HEK293 (cell line): ENCODE measurements at regions not wholly inside any gene's neighbourhood (a gene's known extent, or its start where the extent isn't known, plus 50 kb on each side); places are given as distances from the start of the nearest gene placed in this dataset.

Experiments used
- CTCF ChIA-PET: fragments of 350-600 bp; formaldehyde crosslinking; extraction: SDS; loops from one replicate; lab custom pipeline; 2021; ENCODE audit warnings: antibody characterized with exemption; lab: Yijun Ruan, JAX
- POLR2A ChIA-PET: fragments of 300-600 bp; formaldehyde crosslinking; extraction: SDS; loops from one replicate; lab custom pipeline; 2020; ENCODE audit warnings: antibody characterized with exemption, inconsistent platforms; lab: Yijun Ruan, JAX
- H3K27ac ChIP-seq: fragments of 200-500 bp; sonication (Bioruptor generic); 2 replicates; pipeline ENCODE4 v1.5.1; 2014; ENCODE audit warnings: low read depth, low read length, control low read depth, inconsistent platforms; ENCODE audit errors: extremely low read depth
- H3K36me3 ChIP-seq, 2 experiments: fragments of 200-500 bp in 1 of 2; sonication (Bioruptor generic) in 1 of 2; 1 replicate in 1 of 2; 2 replicates in 1 of 2; pipeline ENCODE4 v1.5.1; 2014 to 2017; ENCODE audit warnings: inconsistent platforms in 2 of 2, low read length in 2 of 2; ENCODE audit not compliant: control insufficient read depth in 2 of 2, insufficient read depth in 1 of 2
- H3K4me1 ChIP-seq: fragments of 200-500 bp; sonication (Bioruptor generic); 2 replicates; pipeline ENCODE4 v1.5.1; 2014; ENCODE audit warnings: mild to moderate bottlenecking, low read length, inconsistent platforms; ENCODE audit not compliant: control insufficient read depth, insufficient read depth
- H3K4me3 ChIP-seq: 2 replicates; pipeline ENCODE4 v1.5.1; 2011; ENCODE audit warnings: low read depth, mild to moderate bottlenecking, control low read depth, low read length, moderate library complexity
- H3K9me3 ChIP-seq: fragments of 200-500 bp; sonication (Bioruptor generic); 2 replicates; pipeline ENCODE4 v1.5.1; 2014; ENCODE audit warnings: low read depth, low read length, inconsistent platforms; ENCODE audit not compliant: control insufficient read depth, insufficient read depth
- BCL11B ChIP-seq: fragments of 450-650 bp; formaldehyde crosslinking; IDR thresholded peaks from 2 replicates; pipeline ENCODE4 v1.5.1; 2016; ENCODE audit warnings: low read depth, missing biosample characterization, missing genetic modification characterization
- IKZF3 ChIP-seq: fragments of 450-650 bp; IDR thresholded peaks from 2 replicates; pipeline ENCODE4 v1.5.0; 2018; ENCODE audit warnings: missing biosample characterization, mild to moderate bottlenecking, missing genetic modification characterization, moderate library complexity
- KLF1 ChIP-seq: fragments of 450-650 bp; formaldehyde crosslinking; IDR thresholded peaks from 2 replicates; pipeline ENCODE4 v1.5.1; 2016; ENCODE audit warnings: missing biosample characterization, missing genetic modification characterization
- KLF16 ChIP-seq: fragments of 450-650 bp; formaldehyde crosslinking; IDR thresholded peaks from 2 replicates; pipeline ENCODE4 v1.5.1; 2017; ENCODE audit warnings: missing biosample characterization, missing genetic modification characterization
- PATZ1 ChIP-seq: fragments of 450-650 bp; formaldehyde crosslinking; IDR thresholded peaks from 2 replicates; pipeline ENCODE4 v1.5.1; 2016; ENCODE audit warnings: missing biosample characterization, missing genetic modification characterization
- YY1 ChIP-seq: fragments of 450-650 bp; formaldehyde crosslinking; IDR thresholded peaks from 2 replicates; pipeline ENCODE4 v1.5.1; 2018; ENCODE audit warnings: missing biosample characterization, missing genetic modification characterization
- YY2 ChIP-seq: fragments of 450-650 bp; formaldehyde crosslinking; IDR thresholded peaks from 2 replicates; pipeline ENCODE4 v1.5.1; 2016; ENCODE audit warnings: missing biosample characterization, missing genetic modification characterization
- ZBTB49 ChIP-seq: fragments of 450-650 bp; formaldehyde crosslinking; IDR thresholded peaks from 2 replicates; pipeline ENCODE4 v1.5.1; 2016; ENCODE audit warnings: missing biosample characterization, missing genetic modification characterization, low read depth
- ZNF155 ChIP-seq: fragments of 450-650 bp; formaldehyde crosslinking; IDR thresholded peaks from 2 replicates; pipeline ENCODE4 v1.5.1; 2016; ENCODE audit warnings: missing biosample characterization, missing genetic modification characterization
- ZNF169 ChIP-seq: fragments of 450-650 bp; formaldehyde crosslinking; IDR thresholded peaks from 2 replicates; pipeline ENCODE4 v1.5.1; 2016; ENCODE audit warnings: missing biosample characterization, missing genetic modification characterization
- ZNF280C ChIP-seq: fragments of 450-650 bp; formaldehyde crosslinking; IDR thresholded peaks from 2 replicates; pipeline ENCODE4 v1.5.1; 2016; ENCODE audit warnings: missing biosample characterization, missing genetic modification characterization
- ZNF558 ChIP-seq: fragments of 450-650 bp; formaldehyde crosslinking; IDR thresholded peaks from 2 replicates; pipeline ENCODE4 v1.5.1; 2016; ENCODE audit warnings: missing biosample characterization, missing genetic modification characterization
- ZNF560 ChIP-seq: fragments of 450-650 bp; formaldehyde crosslinking; IDR thresholded peaks from 2 replicates; pipeline ENCODE4 v1.5.1; 2017; ENCODE audit warnings: missing biosample characterization, missing genetic modification characterization, borderline replicate concordance
- ZNF658 ChIP-seq: fragments of 450-650 bp; formaldehyde crosslinking; IDR thresholded peaks from 2 replicates; pipeline ENCODE4; 2016; ENCODE audit warnings: missing biosample characterization, missing genetic modification characterization
- ZNF76 ChIP-seq: fragments of 450-650 bp; formaldehyde crosslinking; IDR thresholded peaks from 2 replicates; pipeline ENCODE4; 2016; ENCODE audit warnings: low read depth, missing biosample characterization, missing genetic modification characterization, borderline replicate concordance
- TF ChIP-seq, protein P1 (sequence below): fragments of 450-650 bp; formaldehyde crosslinking; optimal IDR thresholded peaks from 2 replicates; pipeline ENCODE3; 2016; ENCODE audit warnings: missing biosample characterization, mild to moderate bottlenecking, missing genetic modification characterization
- TF ChIP-seq, protein P2 (sequence below): fragments of 450-650 bp; formaldehyde crosslinking; IDR thresholded peaks from 2 replicates; pipeline ENCODE4 v1.5.1; 2016; ENCODE audit warnings: missing biosample characterization, missing genetic modification characterization
- TF ChIP-seq, protein P3 (sequence below): fragments of 450-650 bp; formaldehyde crosslinking; IDR thresholded peaks from 2 replicates; pipeline ENCODE4 v1.5.0; 2017; ENCODE audit warnings: missing biosample characterization, missing genetic modification characterization, borderline replicate concordance

- Histone ChIP-seq H3K4me1 (no peaks in the 10 kb centered on the region), H3K36me3 (no peaks in the 10 kb centered on the region), H3K27ac (no peak overlapping the region), H3K9me3 (no peaks in the 10 kb centered on the region), H3K4me3 (no peak overlapping the region)
- ChIA-PET CTCF (no interaction called here), POLR2A (no interaction called here)
- no peak for TF ChIP-seq ZNF155 (tag by site-specific recombination)
- TF ChIP-seq, protein P1, sequence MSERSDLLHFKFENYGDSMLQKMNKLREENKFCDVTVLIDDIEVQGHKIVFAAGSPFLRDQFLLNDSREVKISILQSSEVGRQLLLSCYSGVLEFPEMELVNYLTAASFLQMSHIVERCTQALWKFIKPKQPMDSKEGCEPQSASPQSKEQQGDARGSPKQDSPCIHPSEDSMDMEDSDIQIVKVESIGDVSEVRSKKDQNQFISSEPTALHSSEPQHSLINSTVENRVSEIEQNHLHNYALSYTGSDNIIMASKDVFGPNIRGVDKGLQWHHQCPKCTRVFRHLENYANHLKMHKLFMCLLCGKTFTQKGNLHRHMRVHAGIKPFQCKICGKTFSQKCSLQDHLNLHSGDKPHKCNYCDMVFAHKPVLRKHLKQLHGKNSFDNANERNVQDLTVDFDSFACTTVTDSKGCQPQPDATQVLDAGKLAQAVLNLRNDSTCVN (tag by site-specific recombination), result no peak
- no peak for TF ChIP-seq KLF16
- no peak for TF ChIP-seq ZBTB49
- TF ChIP-seq IKZF3 (tag by site-specific recombination), result no peak
- TF ChIP-seq ZNF558 (tag by site-specific recombination), result no peak
- TF ChIP-seq, protein P2, sequence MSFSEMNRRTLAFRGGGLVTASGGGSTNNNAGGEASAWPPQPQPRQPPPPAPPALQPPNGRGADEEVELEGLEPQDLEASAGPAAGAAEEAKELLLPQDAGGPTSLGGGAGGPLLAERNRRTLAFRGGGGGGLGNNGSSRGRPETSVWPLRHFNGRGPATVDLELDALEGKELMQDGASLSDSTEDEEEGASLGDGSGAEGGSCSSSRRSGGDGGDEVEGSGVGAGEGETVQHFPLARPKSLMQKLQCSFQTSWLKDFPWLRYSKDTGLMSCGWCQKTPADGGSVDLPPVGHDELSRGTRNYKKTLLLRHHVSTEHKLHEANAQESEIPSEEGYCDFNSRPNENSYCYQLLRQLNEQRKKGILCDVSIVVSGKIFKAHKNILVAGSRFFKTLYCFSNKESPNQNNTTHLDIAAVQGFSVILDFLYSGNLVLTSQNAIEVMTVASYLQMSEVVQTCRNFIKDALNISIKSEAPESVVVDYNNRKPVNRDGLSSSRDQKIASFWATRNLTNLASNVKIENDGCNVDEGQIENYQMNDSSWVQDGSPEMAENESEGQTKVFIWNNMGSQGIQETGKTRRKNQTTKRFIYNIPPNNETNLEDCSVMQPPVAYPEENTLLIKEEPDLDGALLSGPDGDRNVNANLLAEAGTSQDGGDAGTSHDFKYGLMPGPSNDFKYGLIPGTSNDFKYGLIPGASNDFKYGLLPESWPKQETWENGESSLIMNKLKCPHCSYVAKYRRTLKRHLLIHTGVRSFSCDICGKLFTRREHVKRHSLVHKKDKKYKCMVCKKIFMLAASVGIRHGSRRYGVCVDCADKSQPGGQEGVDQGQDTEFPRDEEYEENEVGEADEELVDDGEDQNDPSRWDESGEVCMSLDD (tag by site-specific recombination), result no peak
- no peak for TF ChIP-seq YY2 (tag by site-specific recombination)
- TF ChIP-seq, protein P3, sequence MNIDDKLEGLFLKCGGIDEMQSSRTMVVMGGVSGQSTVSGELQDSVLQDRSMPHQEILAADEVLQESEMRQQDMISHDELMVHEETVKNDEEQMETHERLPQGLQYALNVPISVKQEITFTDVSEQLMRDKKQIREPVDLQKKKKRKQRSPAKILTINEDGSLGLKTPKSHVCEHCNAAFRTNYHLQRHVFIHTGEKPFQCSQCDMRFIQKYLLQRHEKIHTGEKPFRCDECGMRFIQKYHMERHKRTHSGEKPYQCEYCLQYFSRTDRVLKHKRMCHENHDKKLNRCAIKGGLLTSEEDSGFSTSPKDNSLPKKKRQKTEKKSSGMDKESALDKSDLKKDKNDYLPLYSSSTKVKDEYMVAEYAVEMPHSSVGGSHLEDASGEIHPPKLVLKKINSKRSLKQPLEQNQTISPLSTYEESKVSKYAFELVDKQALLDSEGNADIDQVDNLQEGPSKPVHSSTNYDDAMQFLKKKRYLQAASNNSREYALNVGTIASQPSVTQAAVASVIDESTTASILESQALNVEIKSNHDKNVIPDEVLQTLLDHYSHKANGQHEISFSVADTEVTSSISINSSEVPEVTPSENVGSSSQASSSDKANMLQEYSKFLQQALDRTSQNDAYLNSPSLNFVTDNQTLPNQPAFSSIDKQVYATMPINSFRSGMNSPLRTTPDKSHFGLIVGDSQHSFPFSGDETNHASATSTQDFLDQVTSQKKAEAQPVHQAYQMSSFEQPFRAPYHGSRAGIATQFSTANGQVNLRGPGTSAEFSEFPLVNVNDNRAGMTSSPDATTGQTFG, result no peak
- TF ChIP-seq ZNF658 (tag by site-specific recombination), result no peak
- TF ChIP-seq BCL11B (tag by site-specific recombination), result no peak
- no peak for TF ChIP-seq ZNF280C (tag by site-specific recombination)
- TF ChIP-seq KLF1 (tag by site-specific recombination), result no peak
- no peak for TF ChIP-seq PATZ1 (tag by site-specific recombination)
- TF ChIP-seq ZNF560, result no peak
- no peak for TF ChIP-seq ZNF76 (tag by site-specific recombination)
- no peak for TF ChIP-seq YY1 (tag by site-specific recombination)
- TF ChIP-seq ZNF169, result no peak
These were observed 303.4 kb downstream of the RPS24 start for GRCh38 chr10:78337016-78337415.
